SU-DHL-6 (cell line): ENCODE measurements at regions not wholly inside any gene's neighbourhood (a gene's known extent, or its start where the extent isn't known, plus 50 kb on each side); places are given as distances from the start of the nearest gene placed in this dataset.

ENCODE experiments used
- H2AFZ ChIP-seq: fragments of 200-600 bp; sonication (generic); 2 replicates; pipeline ENCODE4 v1.6.1; 2014; ENCODE audit warnings: low read depth, mild to moderate bottlenecking, moderate library complexity, mixed read lengths, antibody characterized with exemption, low read length; ENCODE audit not compliant: severe bottlenecking
- H3F3A ChIP-seq: fragments of 200-600 bp; shearing (Covaris generic); 2 replicates; pipeline ENCODE4 v1.6.0; 2016; ENCODE audit warnings: antibody characterized with exemption, mild to moderate bottlenecking; ENCODE audit not compliant: insufficient read depth
- H3K27ac ChIP-seq: fragments of 200-600 bp; sonication (generic); 2 replicates; pipeline ENCODE4 v1.5.1; 2016; ENCODE audit warnings: low read depth, mild to moderate bottlenecking, low read length, moderate library complexity, mixed read lengths
- H3K27me3 ChIP-seq: fragments of 200-600 bp; sonication (generic), shearing (Covaris generic); 2 replicates; pipeline ENCODE4 v1.6.0; 2014; ENCODE audit warnings: mild to moderate bottlenecking, low read length
- H3K36me3 ChIP-seq: fragments of 200-600 bp; sonication (generic); 2 replicates; pipeline ENCODE4 v1.6.1; 2014; ENCODE audit warnings: mild to moderate bottlenecking, low read length, mixed read lengths
- H3K4me2 ChIP-seq: fragments of 300-600, 200-600 bp; shearing (Covaris generic), sonication (generic); 2 replicates; pipeline ENCODE4 v1.6.0; 2014; ENCODE audit warnings: low read length, low read depth, mild to moderate bottlenecking; ENCODE audit not compliant: poor library complexity, severe bottlenecking
- H3K4me3 ChIP-seq: fragments of 200-600 bp; sonication (generic); 2 replicates; pipeline ENCODE4 v1.5.1; 2014; ENCODE audit warnings: antibody characterized with exemption, low read length, mild to moderate bottlenecking, mixed read lengths; ENCODE audit not compliant: insufficient read depth, poor library complexity, severe bottlenecking
- H3K79me2 ChIP-seq: fragments of 200-600 bp; sonication (generic); 2 replicates; pipeline ENCODE4 v1.6.1; 2014; ENCODE audit warnings: mild to moderate bottlenecking, low read length, moderate library complexity; ENCODE audit not compliant: insufficient read depth
- H3K9ac ChIP-seq: fragments of 200-600 bp; sonication (generic); 2 replicates; pipeline ENCODE4 v1.7.0; 2014; ENCODE audit warnings: mild to moderate bottlenecking, low read length
- H3K9me2 ChIP-seq: fragments of 200-600 bp; sonication (generic); replicated peaks from 2 replicates; pipeline ENCODE4 v1.6.1; 2014; ENCODE audit warnings: low read length; ENCODE audit not compliant: insufficient read depth
- H3K9me3 ChIP-seq: fragments of 200-600 bp; sonication (generic); 2 replicates; pipeline ENCODE4 v1.6.1; 2014; ENCODE audit warnings: low read length, mixed read lengths; ENCODE audit not compliant: insufficient read depth
- H4K20me1 ChIP-seq: fragments of 200-600 bp; sonication (generic); 2 replicates; pipeline ENCODE4 v1.6.1; 2014; ENCODE audit warnings: low read depth, mild to moderate bottlenecking, antibody characterized with exemption, low read length, moderate library complexity, mixed read lengths
- CTCF ChIP-seq: fragments of 200-600 bp; sonication (generic); IDR thresholded peaks from one replicate; pipeline ENCODE4 v1.5.1; 2017; ENCODE audit warnings: antibody characterized with exemption, mild to moderate bottlenecking, low read length, moderate library complexity; ENCODE audit not compliant: insufficient read depth, poor library complexity, severe bottlenecking
- EZH2phosphoT487 ChIP-seq: fragments of 200-600 bp; sonication (generic), shearing (Covaris generic); conservative IDR thresholded peaks from 2 replicates; pipeline ENCODE4 v1.6.1; 2018; ENCODE audit warnings: mild to moderate bottlenecking, antibody characterized with exemption, low read length, moderate library complexity, mixed read lengths

DNA sequence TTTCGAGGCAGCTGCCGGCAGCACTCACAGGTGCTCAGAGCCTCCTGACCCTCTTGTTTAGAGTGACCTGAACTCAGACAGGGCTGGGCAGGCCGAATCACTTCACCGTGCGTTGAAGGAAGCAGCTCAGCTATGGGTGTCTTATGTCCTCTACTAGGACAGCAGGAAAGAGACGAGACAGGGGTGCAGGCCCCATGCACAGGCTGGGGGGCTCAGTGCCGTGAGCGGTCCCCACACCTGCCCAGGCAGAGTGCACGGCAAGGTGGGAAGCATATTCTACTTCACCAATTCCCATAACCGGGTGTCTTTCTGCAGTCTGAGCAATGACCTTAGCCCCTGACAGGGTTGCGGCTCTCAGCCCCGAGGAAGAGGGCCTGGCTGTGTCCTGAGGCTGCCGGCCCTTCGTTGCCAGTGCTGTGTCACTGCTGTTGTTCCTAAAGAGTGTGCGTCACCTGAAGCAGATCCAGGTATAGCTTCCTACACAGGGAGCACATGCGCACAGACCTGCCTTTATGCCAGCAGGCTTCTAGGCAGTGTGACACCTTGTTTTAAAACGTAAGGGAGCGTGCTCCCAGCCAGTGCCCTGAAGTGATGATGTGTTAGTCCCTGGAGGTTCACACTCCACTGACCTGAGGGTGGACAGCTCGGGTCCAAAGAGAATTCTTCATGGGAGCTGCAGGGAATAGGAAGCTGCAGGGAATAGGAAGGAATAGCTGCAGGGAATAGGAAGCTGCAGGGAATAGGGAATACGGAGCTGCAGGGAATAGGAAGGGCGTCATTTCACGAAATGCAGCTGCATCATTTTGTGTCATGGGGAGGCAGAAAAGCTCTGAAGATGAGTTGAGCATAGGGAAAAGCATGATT is 207.9 kb upstream of the SALL3 start:
- Histone ChIP-seq H3K9me2 (no peaks in the 10 kb centered on the region), H3F3A (no peaks in the 10 kb centered on the region), H4K20me1 (no peaks in the 10 kb centered on the region), H3K79me2 (no peaks in the 10 kb centered on the region), H3K4me3 (no peak overlapping the region), H3K27me3 (no peaks in the 10 kb centered on the region), H3K9ac (no peak overlapping the region), H3K36me3 (no peaks in the 10 kb centered on the region), H2AFZ (no peak overlapping the region), H3K4me2 (no peak overlapping the region), H3K27ac (no peak overlapping the region), H3K9me3 (no peaks in the 10 kb centered on the region)
- TF ChIP-seq CTCF: no peak
- TF ChIP-seq EZH2phosphoT487: no peak

DNA sequence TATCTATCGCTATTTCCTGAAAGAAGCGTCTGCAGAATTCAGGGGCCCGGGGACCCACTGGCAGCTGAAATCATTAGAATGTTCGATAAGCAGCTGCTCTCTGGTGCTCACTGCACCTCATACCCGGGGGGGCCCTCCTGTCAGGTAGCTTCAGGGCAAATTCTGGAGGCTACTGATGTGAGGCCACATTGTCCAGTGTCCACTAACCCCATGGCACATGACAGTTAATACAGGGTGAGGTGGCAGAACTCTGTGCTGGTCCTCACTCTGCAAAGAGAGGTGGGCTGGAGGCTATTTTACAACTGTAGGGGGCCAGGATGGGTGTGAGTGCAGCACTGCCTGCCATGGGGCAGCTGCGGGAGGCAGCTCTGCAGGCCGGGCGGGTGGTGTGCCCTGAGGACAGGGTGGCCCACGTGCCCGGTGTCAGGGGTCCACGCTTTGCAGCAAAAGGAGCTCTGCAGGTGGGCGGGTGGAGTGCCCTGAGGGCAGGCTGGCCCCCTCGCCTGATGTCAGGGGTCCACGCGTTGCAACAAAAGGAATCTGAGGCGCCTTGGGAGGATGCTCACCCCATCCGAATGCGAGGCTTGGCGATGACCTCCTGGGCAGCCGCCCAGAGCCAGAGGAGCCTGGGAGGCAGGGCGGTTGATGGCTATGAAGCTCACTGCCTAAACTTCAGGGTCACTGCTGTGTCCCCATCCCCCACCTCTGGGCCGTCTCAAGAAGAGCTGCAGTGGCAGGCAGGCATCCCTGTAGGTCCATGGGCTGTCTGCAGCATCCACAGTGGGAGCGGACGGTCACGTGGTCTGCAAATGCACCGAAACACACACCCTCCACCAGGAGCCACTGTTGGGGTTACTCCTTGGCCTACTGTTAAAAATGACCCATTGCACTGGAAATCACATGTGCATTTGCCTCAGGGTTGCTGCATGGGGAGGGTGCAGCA is 207.0 kb upstream of the SALL3 start:
- Histone ChIP-seq H3K79me2 (no peaks in the 10 kb centered on the region), H3K4me2 (no peak overlapping the region), H3F3A (no peaks in the 10 kb centered on the region), H3K9ac (no peak overlapping the region), H3K9me3 (no peaks in the 10 kb centered on the region), H4K20me1 (no peaks in the 10 kb centered on the region), H3K27me3 (no peaks in the 10 kb centered on the region), H3K9me2 (no peaks in the 10 kb centered on the region), H3K4me3 (no peak overlapping the region), H2AFZ (no peak overlapping the region), H3K27ac (no peak overlapping the region), H3K36me3 (no peaks in the 10 kb centered on the region)
- TF ChIP-seq EZH2phosphoT487: no peak
- no peak for TF ChIP-seq CTCF

- Histone ChIP-seq H2AFZ (no peak overlapping the region), H3K27me3 (no peaks in the 10 kb centered on the region), H3K4me2 (no peak overlapping the region), H3K4me3 (no peak overlapping the region), H3K79me2 (no peaks in the 10 kb centered on the region), H4K20me1 (no peaks in the 10 kb centered on the region), H3K27ac (no peak overlapping the region), H3K9ac (no peak overlapping the region), H3K9me3 (no peaks in the 10 kb centered on the region), H3K9me2 (no peaks in the 10 kb centered on the region), H3F3A (no peaks in the 10 kb centered on the region), H3K36me3 (no peaks in the 10 kb centered on the region)
- TF ChIP-seq EZH2phosphoT487 (no peak), CTCF (no peak)
Observed at GRCh38 chr18:78773303-78773755, 206.3 kb upstream of the SALL3 start.
